Activated CD4-positive, alpha-beta T cell treated with anti-CD3 and anti-CD28 coated beads for 1 hour (primary cell): ENCODE measurements at regions not wholly inside any gene's neighbourhood (a gene's known extent, or its start where the extent isn't known, plus 50 kb on each side); places are given as distances from the start of the nearest gene placed in this dataset.
"Not testable (repeated sequence)": the region's sequence is repeated elsewhere in the genome, so short reads cannot be mapped to it uniquely, and the experiment has no call there.

ENCODE experiments used
- DNase-seq: peaks from one replicate; pipeline ENCODE4 v3.0.0-alpha.2; 2020

DNA sequence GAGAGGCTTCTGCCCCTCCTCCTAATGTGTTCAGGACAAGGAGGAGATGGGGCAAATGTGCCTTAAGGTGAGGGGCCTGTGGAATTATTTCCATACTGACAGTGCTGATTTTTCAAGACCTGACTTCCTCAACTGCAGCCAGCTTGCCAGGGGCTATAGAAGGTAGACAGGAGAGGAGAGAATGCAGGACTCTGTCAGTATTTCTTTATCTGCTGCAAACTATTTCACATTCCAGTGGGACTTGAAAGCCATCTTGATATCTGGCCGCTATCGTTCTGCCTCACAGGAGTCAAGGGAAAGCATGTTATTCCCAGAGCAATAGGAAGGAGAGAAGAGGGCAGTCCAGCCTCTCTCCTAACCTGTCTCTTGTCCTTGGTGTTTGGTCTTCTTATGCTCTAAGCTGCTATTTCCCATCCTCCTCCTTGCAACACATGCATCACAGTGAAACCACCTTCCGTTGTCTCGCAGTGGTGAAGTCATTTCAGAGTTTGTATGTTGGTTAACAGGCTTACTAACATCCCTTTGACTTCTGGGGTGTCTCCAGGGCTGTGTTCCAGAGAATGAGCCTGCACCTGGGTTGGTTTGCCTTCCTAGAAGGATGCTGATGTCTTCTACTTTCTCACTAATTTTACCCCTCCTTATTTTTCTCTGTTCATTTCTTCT, 95.1 kb upstream of the MRPS22 start:
- DNase-seq = no peak

DNA sequence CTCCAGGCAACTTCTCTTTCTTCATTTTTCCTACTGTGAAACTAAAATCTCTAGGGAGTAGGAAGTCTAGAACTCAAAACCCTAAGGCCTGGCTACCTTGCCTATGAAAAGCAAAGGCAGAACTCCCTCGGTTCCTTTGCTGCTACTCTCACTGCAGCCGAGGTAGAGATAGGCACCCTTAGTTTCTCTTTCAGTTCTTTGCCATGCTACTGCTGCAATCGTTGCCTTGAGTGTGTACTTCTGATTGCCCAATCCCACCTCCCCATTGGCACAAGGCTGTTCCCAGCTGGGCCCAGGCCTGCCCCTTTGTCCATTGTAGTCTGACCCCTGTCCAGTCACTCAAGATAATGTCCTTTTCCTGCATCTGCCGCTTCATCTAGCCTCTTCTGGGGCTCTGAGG, 92.3 kb upstream of the MRPS22 start:
- DNase-seq = no peak

DNA sequence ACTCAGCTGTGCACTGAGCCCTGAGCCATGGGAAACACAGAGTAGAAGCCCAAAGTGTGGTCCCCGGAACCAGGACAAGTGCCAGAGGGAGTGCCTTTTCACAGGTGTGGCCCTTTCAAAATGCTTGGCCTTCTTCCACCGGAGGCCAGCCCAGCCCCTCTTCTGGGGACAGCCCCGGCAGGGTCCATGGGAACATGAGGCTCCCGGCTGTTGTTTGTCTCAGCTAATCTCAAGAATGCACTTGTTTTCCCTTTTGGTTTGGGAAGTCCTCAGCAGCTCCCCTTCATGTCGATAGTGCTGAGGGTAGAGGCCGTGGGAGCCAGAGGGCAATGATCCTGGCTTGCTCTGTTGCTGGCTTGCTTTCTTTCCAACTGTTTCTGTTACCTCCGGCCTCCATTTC, 91.1 kb upstream of the MRPS22 start:
- no peak for DNase-seq

GRCh38 chr3:139258276-139258675, 85.5 kb upstream of the MRPS22 start:
- no peak for DNase-seq

DNA sequence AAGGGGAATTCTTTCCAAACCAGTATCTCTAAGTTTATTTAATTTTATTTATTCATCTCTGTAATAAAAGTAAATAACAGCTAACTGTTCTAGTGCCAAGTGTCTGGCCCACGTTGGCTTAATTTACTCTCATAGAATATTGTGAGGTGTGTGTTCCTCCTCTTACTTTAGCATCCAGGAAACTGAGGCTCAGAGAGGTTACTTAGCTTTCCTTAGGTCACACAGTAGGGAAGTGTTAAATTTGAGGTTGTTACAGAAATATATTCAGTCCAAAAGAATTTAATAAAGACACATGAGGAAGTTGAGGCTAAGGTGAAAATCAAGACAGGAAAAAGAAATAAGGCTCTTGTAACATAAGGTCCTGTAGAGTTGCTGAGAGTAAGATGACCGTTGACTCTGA, 84.4 kb upstream of the MRPS22 start:
- DNase-seq = no peak

GRCh38 chr3:139260041-139260486, 83.8 kb upstream of the MRPS22 start:
- DNase-seq = no peak

DNA sequence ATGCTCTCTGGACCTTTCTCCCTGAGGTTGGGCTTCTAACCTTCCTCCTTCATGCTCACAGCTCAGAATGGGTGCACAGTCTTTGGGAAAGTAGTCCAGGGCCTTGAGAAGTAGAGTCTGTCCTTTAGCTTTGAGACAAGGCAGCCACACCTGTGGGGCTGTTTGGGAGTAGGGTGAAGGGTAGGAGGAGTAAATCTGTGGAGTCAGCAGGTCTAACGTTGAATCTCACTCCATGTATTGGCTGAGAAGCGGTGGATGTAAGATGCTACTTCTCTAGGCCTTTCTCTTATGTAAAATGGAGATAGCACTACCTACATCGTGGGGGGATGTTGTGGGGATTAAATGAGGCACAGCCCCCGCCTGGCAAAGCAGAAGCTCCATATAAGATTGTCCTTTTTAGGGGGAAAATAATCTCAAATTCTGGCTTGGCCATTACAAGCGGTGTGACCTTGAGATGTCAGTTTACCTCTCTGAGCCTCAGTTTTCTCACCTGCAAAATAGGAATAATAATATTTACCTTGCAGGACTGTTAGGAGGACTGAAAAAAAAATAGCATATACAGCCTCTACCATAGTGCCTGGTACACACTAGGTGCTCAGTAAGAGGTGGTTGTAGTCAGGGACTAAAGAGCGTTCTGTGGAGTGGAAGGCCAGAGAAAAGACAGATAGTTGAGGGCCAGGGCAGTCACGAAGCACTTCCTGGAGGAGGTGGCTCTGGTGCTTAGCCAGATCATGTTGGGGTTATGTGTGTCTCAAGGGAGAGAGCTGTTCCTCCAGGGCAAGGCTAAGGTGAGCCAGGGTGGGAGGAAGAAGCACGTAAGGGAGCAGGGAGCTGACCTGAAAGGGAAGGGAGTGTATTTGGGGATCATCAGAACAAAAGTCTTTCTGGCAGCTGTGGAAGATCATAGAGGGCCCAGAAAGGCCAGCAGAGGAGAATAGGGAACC, 82.8 kb upstream of the MRPS22 start:
- DNase-seq = no peak

DNA sequence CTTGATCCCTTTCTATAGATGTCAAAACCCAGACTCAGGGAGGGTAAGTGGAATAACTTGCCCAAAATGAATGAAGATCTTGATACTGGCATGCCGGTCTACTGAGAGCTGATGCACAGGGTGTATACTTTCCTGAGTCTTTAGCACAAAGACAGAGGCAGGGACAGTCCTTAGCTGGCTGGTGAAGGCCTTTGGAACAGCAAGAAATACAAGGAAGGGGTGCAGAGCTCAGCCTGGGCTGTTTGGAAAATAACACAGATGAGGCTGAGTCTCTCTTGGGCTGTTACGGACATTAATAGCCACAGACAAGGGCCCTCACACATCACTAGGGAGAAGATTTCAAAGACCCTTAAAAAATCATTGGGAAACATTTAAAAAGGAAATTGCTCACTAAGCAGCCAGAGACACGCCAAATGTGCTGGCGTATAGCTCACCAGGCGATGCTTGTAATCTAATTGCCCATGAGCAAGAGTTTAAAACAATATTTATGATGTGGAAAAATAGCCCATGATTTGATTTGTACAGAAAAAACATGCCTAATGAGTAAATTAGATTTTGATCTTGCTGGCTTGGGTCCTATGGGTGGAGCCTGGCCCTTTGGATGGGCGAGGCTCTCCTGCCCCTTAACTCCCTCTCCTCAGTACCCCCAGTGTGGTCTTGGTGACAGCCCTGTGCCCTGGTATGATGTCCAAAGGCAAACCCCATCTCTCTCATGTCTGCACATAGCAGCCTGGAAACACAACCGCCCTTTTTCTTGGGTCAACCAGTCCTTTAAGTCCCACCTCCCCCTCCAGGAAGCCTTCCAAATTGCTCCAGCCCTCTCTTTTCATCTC, 81.8 kb upstream of the MRPS22 start:
- DNase-seq = no peak

- no peak for DNase-seq
Observed at GRCh38 chr3:139263798-139264197, 80.0 kb upstream of the MRPS22 start.

DNA sequence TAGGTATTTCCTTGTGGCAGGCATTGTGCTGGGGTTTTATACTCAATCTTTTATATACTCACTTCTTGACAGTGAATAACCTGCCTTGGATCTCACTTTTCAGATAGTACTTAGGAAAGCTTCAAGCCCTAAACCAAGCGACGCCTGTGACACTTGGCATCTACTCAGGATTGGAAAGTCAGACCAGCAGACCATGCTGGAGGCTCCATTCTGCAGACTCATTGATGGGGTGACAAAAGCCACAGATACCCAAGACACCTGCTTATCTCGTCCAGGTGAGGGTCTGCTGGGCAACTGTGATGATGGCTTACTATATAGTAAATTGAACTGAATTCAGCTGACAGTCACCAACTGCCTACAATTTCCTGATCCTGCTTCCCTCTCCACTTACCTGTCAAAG, 79.4 kb upstream of the MRPS22 start:
- no peak for DNase-seq

DNA sequence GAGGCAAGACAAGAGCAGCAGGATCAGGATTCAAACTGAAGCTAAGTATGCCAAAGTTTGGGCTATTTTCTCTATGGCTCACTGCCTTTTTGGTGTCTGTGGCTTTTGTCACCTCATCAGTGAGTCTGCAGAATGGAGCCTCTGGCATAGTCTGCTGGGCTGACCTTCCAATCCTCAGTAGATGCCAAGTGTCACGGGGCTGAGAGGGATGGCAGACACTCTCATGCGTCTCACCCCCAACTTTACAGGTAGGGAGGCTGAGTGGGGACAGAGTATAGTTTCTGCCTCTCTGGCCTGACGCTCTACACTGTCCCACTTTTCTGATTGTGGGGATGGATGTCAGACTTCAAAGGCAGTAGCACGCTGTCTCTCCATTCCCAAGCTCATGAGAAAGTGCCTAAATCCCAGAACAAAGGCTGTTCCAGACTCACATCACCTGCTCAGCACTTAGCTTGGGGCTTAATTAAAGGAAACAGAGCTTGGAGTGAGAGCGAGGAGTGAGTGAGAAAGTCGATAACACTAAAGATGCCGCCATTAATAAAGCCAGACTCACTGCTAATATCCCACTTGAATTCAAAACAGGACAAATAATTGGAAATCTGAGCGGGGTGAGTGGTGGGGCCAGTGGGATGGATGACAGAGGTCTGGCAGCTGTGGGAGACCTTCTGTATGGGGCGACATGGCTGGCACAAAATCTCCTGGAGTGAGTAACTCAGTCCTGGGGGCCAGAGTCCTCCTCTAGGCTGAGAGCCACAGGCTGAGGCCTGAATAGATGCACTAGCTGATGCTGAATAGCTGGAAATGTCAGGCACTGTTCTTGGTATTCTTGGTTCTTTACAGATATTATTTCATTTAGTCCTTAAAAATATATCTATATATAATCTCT, 78.4 kb upstream of the MRPS22 start:
- no peak for DNase-seq

GRCh38 chr3:139267300-139268246, 76.2 kb upstream of the MRPS22 start:
- DNase-seq = no peak

DNA sequence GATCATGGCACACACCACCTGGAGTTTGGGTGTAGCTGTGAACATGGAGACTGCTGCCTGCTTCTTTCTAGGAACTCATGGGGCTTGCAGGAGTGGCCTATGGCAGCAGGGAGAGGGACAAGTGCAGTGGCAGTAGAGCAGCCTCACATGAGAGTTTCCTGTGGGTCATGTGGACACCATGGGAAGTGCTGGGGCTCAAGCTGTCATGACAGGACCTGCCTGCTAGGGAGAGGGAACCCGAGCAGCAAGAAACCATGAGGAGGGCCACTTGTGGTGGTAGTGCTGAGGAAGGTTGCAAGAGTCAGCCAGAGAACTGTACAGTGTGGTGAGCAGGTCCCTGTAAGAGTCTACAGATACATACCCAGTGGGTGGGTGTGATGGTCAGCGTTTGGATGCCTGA, 73.8 kb upstream of the MRPS22 start:
- DNase-seq = no peak

GRCh38 chr3:139270652-139271051, 73.2 kb upstream of the MRPS22 start:
- DNase-seq = not testable (repeated sequence)

GRCh38 chr3:139280027-139280671, 63.7 kb upstream of the MRPS22 start:
- no peak for DNase-seq

DNA sequence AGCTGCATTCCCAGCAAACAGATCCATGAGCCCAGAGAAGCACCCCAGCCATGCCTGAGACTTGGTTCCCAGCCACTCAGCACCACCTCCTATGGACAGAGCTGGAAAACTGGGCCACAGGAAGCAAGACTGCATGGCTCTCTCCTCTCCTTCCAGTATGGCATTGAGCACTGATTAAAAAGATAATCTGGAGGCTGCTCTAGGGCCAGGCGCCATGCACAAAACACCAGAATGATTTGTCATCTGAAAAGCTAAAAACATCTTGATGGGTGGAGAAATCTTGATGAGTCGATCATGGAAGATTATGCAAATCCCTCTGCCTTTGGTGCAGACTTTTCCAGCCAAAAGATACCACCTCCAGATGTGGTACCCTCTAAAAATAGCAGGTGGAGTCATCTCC, 62.7 kb upstream of the MRPS22 start:
- no peak for DNase-seq

DNA sequence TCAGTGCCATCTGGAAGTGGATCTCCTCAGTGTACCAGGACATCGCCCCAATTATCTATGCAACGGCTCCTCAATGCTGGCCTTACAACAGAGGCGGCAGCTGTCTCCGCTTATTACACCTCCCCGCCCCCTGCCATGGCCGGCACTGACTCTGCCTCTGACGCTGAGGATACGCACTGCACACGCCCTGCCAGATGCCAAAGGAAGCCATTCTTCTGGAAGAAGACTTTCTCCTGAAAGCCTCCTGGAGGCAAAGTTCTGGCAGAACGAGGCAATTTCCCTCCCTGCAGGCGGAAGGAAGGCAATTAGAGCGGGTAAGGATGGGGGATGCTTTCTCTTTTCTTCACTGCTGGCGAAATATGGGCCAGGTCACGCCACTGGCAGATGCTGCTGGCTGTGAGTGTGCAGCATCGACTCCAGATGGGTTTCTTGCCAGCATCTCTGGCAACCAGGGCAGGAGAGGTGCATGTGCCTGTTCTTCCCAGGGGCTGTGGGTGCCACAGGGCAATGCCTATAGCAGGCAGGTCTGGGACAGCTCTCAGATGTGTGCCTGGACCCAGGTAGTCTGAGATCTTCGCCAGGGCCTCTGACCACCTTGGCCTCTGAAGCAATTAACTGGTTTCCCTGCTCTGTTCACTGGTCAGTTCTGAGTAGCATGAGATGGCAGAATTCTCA, 62.2 kb upstream of the MRPS22 start:
- DNase-seq = no peak

- DNase-seq = no peak
Observed at GRCh38 chr3:139283301-139283700, 60.5 kb upstream of the MRPS22 start.

DNA sequence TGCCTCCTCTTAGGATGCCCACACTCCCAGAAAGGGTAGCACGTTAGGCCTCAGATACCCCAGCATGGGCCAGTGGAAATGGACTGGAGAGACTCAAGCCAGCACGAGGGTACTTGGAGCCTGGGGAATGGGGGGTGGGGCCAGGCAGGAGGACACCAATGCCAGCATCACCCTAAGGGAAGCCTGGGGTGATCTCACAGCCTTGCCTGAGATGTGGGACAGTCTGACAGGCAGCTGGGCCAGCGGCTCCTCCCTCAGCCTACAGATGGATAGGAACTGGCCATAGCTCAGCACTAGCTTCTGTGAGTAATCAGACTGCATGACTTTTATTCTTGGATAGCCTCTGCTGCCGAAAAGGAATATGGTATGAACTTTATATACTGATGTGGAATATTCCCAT, 59.6 kb upstream of the MRPS22 start:
- no peak for DNase-seq

DNA sequence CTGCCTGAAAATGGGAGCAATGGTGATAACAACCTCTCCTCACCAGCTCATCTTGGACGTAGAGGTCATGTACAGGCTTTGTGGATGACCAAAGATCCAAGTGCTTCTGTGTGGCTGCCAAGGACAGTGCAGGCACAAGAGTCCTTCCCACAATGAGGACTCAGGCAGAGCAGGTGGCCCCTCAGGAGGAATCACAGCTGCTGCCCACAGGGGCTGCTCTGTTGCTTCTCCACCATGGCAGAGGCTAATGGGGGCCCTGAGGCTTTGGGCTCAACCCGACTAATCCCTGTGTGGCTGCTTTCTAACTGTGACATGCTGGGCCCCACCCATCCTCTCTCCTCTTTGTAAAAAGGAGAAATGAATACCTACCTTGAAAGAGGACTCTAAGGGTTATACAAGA, 58.1 kb upstream of the MRPS22 start:
- DNase-seq = no peak
